ENCODE measurements at regions not wholly inside any gene's neighbourhood (a gene's known extent, or its start where the extent isn't known, plus 50 kb on each side); places are given as distances from the start of the nearest gene placed in this dataset.

GRCh38 chr16:52799149-52799548, 252.2 kb upstream of the TOX3 start:
- no peak for TF ChIP-seq CTCF (conservative IDR thresholded peaks at IDR 0.05)

GRCh38 chr16:52787709-52788108, 240.8 kb upstream of the TOX3 start:
- H3K27ac ChIP-seq: no peak overlapping the region
- no peak for TF ChIP-seq CTCF (conservative IDR thresholded peaks at IDR 0.05)

More at GRCh38 chr16:52799149-52799548, 252.2 kb upstream of the TOX3 start:
- H3K27ac ChIP-seq: no peak overlapping the region

GRCh38 chr16:52786091-52786490, 239.1 kb upstream of the TOX3 start:
- TF ChIP-seq CTCF (conservative IDR thresholded peaks at IDR 0.05): no peak
- no peak overlapping the region for H3K27ac ChIP-seq

- no peak for TF ChIP-seq CTCF (conservative IDR thresholded peaks at IDR 0.05)
- H3K27ac ChIP-seq: no peak overlapping the region
These were observed 238.7 kb upstream of the TOX3 start for GRCh38 chr16:52785653-52786052.

GRCh38 chr16:52783616-52784015, 236.7 kb upstream of the TOX3 start:
- no peak overlapping the region for H3K27ac ChIP-seq
- TF ChIP-seq CTCF (conservative IDR thresholded peaks at IDR 0.05): no peak

- no peak for TF ChIP-seq CTCF (conservative IDR thresholded peaks at IDR 0.05)
- no peak overlapping the region for H3K27ac ChIP-seq
These were observed 234.2 kb upstream of the TOX3 start for GRCh38 chr16:52781005-52781630.

GRCh38 chr16:52773026-52773425, 226.1 kb upstream of the TOX3 start:
- no peak for TF ChIP-seq CTCF (conservative IDR thresholded peaks at IDR 0.05)
- no peak overlapping the region for H3K27ac ChIP-seq
